Stimulated activated CD4-positive, alpha-beta T cell treated with anti-CD3 and anti-CD28 coated beads, Interleukin-2, amount 100 ng/mL, for 48 hours (primary cell): ENCODE measurements at regions not wholly inside any gene's neighbourhood (a gene's known extent, or its start where the extent isn't known, plus 50 kb on each side); places are given as distances from the start of the nearest gene placed in this dataset.
"Not testable (repeated sequence)": the region's sequence is repeated elsewhere in the genome, so short reads cannot be mapped to it uniquely, and the experiment has no call there.

Source experiments
- DNase-seq, 2 donors: peaks; one replicate each; pipeline ENCODE4 v3.0.0-alpha.2; 2020

DNA sequence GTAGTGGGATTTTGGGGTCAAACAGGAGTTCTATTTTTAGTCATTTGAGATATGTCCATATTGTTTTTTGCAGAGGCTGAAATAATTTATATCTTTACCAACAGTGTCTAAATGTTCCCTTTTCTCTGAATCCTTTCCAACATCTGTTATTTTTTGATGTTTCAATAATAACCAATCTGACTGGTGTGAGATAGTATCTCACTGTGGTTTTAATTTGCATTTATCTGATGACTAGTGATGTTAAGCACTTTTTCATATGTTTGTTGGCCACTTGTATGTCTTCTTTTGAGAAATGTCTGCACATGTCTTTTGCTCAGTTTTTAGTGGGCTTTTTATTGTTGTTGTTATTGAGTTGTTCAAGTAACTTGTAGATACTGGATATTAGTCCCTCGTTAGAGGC, 1325.0 kb downstream of the BRINP3 start:
- no peak for DNase-seq

DNA sequence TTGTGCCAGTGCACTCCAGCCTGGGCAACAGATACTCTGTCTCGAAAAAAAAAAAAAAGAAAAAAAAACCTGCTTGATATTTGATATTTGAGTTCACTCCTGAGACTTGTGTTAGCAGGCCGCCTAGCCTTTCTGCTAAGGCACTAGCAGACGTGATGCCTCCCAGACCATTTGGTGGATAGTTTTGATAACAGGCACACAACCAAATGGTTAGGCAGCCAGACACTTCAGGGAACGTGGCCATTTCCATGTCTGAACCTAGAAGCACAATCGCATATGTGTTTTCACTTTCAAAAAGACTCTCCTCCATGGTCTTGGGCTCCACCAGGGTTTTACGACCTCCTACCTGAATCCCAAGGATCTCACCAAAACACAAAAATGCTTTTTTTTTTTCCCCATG, 1319.5 kb downstream of the BRINP3 start:
- DNase-seq = no peak

DNA sequence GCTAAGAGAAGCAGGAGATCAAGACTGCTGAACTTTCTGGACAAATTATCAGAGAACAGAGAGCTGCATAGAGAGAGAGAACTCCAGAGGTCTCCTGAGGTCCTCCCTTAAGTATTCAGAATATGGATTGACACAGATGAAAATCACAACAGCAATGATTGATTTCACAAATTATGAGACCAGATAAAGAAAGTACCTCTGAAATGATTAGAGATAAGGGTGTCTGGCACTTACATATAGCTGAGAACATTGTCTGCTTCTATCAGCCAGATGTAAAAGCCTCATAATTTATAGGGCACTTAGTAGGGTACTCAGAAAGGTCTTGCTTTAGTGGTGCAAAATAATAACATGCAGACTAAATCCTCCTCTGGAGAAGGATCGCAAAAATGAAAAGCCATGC, 1301.8 kb downstream of the BRINP3 start:
- no peak for DNase-seq

DNA sequence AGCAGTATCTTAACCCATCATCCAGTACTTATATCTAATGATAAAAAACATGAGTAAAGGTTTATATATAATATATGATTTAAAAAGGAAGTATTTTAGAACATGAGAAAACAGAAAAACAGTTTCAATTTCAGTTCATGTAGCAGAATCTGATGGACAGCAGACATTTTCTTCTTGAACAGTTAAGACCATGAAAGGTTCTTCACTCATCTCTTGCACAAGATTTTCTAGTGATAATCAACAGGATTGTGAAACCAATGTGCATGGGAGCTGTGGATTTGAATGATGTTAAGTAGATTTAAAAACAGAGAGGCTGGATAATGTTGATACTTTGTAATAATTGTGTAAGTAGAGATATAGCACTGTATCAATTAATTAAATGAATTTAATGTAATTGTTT, 1297.6 kb downstream of the BRINP3 start:
- DNase-seq = no peak

DNA sequence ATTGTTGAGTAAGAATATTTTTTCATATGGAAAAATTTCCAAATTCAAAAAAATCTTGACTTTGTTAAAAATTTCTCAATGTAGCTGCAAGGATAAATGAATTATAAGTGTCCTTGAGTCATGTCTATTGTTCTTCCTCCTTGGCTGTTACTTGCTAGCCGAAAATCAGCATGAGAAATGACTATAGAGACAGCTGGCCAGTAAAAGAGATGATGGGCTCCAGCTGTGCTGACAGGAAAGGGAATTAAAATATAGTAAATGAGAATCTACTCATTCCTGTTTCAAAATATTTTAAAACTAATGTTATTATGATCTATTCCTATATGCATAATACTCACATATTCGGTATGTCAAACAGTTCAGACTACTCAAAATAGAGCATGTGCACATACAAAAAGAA, 1292.6 kb downstream of the BRINP3 start:
- DNase-seq = no peak

DNA sequence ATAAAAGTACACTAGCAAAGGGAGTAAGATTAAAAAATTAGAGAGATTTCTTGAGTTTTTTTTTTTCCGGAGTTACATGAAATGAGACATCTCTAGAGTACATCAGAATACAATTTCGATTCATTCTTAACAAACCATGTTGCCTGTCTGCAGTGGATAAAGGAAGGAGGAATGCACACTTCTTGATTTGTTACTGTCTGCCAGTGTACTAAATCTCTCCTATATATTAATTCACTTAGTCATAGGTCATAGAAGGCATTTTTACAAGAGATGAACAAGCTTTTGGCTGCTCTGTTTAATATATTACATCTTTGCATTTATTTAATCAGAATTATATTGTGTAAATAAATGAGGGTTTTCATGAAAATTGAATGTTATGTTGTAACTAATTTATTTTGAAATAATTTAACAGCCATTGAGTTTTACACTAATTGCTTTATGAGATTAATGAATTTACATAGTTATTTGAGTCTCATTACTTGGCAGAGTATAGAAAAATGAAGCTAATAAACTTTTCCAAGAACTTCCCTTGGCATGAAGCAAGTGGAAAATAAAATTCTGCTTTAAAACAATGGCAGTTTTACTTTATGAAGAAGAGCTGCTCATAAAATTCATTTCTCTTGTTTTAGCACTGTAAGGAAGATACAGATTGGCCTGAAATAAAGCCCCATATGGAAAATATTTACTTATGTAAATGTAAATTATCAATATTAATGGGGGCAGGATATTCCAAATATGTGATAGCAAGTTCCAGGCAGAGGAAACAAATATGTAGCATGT, 1284.7 kb downstream of the BRINP3 start:
- DNase-seq = no peak

DNA sequence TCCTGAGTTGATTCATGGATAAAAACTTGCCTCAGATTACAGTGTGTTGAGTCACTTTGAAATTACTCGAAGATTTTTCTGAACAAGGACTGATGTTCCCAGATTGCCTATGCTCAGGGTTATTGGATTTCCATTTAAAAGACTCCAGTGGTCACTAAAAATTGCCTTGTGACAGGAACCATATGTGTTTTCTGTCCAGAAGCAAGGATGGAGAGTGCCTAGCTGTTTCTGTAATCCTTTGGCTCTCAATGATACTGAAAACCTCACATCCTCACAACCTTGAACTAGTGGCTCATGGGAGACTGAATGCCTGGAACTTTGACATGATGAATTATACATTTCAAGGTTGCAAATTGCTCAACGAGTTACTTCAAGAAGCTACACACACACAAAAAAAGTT, 1271.8 kb downstream of the BRINP3 start:
- DNase-seq = no peak

DNA sequence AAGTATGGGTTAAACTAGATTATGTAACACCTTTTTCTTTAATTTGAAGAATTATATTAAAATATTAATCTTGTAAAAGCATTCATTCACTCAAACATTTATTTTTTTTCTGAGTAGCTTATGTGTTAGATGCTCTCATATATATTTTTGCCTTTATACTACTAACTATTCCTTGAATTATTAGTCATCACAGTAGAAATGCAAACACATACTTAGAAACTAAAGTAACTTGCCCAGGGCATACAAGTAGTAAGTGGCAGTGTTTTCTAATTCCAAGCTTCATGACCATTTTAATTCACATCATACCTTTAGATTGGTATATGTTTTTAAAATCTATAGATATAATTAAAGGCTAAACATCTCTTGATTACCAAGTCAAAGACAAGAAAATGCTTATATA, 1271.0 kb downstream of the BRINP3 start:
- DNase-seq = no peak

DNA sequence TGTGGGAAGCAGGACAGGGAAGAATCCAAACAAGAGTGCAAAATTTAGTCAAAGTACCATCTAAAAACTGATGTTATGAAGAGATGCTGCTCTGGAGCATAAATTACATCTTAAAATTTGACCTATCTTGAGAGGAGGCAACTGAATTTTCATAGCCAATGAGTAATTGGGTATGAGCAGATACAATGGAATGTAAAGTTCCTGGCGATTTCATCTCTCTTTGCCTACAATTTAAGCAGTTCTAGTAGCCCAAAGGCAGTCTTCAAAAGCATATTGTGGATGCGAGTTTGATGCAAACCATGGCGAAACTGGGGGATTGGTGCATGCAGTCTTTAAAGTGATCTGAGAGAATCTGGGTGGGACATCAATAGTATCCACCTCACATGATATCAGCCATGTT, 1265.9 kb downstream of the BRINP3 start:
- DNase-seq = no peak

DNA sequence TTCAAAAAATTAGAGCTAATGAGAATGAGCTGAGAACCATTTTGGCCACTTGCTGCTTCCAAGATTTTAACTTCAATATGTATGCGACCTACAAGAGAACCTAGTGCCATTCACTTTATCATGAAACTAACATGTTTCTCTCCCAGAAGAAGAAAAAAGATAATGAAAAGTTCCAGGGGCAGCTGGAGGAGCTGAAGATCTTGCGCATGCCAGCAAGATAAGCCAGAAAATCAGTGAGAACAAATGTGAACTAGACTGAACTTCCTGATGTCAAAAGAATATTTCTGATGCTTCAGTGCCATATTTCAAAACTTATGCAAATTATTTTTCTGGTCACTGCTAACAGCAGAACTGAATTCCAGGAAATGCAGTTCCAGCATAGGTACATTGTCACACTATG, 1265.1 kb downstream of the BRINP3 start:
- no peak for DNase-seq

DNA sequence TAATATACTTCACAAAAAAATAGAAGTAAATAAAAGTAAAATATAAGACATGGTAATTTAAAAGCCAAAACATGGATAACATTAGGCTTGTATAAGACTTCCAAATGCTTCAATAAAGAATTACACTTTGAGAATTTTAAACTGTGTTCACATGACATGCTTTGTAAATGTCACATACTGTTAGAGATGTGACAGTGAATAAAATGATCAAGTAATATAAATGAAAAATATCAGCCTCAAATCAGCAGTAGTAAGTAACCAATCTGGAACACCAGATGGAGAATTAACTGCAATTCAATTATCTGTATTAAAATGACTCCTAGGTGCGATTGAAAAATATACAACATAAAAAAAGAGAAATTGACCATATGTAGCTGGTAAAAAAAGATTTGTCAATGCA, 1260.8 kb downstream of the BRINP3 start:
- DNase-seq = no peak

DNA sequence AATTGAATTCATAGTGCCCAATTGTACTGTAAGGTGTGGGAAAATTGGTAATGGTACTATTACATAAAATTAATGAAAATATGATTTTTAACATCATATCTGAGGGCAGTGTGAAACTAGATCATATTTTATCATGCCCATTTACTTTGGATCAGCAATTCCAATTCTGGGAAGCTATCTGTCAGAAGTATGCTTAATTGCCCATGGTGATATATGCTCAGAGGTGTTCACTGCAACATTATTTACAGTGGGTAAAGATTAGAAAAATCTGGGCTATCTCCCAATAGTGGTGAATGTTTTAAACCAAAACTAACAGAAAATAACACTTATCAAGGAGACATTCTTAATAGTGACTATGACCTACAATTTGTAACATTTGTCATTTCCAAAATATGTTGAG, 1260.0 kb downstream of the BRINP3 start:
- DNase-seq = no peak

DNA sequence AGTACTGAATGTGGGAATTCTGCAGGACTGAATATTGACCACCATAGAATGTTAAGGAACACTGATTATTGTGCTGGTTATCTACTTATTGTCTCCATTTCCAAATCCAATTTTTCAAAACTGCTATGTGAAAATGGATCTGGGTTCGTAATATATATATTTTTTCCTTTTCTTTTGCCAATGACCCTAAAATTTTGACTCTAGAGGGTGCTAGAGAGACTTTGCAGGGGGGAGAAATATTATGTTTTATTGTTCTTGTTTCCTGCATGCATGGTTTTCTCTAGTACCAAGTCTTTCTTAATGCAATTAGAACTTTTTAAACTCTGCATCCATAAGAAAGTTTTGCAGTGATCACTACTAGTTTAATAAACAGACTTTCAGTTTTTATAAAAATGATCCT, 1256.9 kb downstream of the BRINP3 start:
- DNase-seq = no peak

DNA sequence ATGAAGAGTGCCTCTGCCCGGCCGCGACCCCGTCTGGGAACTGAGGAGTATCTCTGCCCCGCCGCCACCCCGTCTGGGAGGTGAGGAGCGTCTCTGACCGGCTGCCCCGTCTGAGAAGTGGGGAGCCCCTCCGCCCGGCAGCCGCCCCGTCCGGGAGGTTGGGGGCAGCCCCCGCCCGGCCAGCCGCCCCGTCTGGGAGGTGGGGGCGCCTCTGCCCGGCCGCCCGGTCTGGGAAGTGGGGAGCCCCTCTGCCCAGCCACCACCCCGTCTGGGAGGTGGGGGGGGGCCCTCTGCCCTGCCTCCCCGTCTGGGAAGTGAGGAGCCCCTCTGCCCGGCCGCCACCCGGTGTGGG, 1251.9 kb downstream of the BRINP3 start:
- DNase-seq = not testable (repeated sequence)

DNA sequence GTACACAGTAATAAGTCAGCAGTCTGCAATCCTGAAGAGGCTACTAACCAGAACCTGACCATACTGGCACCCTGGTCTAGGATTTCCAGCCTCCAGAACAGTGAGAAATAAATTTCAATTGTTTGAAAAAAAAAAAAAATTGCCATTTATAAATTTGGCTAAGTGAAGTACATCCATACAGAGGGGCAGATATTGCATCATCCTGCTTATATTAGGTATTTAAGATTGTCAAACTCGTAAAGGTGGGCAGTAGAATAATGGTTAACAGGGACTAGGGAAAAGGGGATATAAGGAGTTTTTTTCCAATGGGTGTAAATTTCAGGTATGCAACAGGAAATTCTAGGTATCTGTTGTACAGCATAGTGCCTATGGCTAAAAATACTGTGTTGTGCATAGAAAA, 1250.9 kb downstream of the BRINP3 start:
- DNase-seq = no peak

DNA sequence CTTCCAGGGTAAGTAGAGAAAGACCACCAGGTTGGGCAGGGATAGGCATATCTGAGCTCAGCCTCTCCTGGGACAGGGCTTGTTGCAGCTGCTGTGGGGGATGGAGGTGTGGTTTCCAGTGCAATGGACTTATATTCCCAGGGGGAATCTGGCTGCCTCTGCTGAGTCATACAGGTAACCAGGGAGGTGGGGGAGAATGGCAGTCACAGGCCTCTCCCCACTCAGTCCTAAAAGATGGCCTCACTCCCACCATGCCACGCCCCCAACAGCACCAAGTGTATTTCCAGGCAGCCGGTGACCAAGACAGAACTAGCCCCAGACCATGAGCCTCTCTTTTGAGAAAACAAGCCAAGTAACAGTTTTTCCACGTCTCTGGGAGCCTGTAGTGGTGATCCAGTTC, 1240.7 kb downstream of the BRINP3 start:
- no peak for DNase-seq

DNA sequence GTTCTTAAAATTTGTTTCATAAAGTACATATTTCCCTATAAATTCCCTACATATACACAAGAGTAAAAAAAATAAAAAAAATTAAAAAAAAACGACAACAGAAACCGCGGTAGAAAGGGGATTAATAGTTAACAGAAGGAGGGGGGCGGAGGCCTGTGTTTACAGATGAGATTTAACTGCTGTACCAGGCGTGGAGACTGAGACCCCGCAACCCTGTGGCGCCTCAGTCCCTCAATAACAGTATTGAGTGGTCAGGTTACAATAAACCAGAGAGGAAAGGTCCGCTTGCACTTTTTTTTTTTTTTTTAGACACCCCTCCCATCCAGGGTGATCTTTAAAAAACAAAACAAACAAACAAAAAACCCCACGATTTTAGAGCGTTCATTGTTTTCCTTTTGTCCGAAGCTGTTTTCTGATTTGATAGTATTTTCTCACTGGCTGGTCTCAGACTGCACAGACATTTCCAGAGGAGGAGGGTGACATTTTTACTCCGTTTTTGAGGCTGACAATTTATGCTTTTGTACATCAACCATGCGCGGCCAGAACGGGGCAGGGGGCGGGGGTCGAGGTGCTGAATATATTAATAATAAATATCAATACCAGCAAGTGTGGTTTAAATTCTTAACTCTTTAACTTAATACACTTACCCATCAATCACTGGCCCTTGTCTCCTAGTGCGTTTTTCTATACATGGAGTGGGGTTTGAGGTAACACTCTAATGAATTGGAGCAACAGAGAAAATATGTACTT, 1223.9 kb downstream of the BRINP3 start:
- no peak for DNase-seq

DNA sequence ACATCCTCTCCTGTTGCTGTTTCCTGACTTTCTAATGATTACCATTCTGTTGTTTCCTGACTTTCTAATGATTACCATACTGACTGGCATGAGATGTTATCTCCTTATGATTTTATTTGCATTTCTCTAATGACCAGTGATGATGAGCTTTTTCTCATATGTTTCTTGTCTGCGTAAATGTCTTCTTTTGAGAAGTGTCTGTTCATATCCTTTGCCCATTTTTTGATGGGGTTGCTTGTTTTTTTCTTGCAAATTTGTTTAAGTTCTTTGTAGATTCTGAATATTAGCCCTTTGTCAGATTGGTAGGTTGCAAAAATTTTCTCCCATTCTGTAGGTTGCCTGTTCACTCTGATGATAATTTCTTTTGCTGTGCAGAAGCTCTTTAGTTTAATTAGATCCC, 1216.5 kb downstream of the BRINP3 start:
- DNase-seq = not testable (repeated sequence)

DNA sequence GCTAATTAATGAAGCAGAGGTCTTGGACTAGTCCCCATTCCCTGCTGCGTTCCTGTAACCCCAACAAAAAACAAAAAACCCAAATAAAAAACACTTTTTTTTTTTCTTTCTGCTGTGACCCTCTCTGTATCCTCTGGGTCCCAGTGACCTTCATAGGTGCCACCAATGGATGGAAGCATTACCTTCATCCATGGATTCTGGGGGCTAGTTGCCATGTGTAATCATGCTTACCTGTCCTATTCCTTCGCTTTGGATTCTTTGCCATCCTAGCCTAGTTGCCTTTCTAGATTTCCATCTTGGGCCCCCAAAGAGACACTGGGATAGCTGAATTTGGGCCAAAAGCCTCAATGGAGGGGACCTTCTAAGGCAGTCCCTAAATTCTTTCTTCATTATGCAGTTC, 1208.7 kb downstream of the BRINP3 start:
- no peak for DNase-seq

DNA sequence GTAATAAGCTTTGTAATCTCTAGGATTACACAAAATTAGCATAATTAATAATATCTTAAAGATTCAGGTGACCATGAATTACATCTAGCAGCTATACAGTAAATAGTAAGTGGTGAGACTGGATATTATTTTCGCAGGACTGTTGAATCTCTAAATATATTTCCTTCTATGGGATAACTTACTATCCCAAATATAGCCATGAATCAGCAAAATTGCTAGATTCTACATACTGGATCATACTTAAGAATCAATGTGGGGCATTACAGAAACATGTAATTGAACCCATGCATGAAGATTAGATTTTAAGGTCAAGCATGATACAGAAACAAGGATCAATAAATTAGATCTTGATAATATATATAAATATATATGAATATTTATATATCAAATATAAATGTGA, 1203.4 kb downstream of the BRINP3 start:
- DNase-seq = no peak

DNA sequence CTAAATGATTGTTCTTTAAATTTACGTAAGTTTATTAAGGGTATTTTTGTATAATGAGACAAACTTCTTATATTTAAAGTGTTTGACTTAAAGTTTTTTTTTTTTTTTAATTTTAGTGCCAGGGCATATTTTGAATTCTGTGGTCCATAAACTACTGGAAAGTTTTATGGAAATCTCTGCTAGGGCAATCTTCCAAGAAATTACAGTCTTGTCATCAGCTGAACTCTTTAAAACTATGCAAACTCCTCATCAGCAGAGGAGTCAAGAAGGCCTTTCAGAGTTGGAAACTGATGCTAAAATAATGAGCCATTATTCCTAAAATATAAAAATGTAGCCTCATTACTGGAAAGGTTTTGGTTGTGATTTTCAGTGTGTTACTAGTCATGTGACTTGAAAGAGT, 1201.9 kb downstream of the BRINP3 start:
- DNase-seq = no peak

DNA sequence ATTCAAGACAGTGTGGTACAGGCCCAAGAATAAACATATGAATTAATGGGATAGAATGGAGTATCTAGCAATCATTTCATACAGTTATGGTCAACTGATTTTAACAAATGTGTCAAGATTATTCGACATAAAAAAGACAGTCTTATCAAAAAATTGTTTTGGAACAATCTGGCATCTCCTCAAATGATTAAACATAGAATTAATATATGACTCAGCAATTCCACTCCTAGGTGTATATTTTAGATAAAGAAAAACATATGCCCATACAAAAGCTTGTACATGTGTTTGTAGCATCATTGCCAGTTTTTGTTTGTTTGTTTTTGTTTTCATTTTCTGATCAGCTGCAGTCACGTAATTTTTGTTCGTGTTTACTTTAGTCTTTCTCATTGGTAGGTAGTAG, 1188.3 kb downstream of the BRINP3 start:
- DNase-seq = no peak

DNA sequence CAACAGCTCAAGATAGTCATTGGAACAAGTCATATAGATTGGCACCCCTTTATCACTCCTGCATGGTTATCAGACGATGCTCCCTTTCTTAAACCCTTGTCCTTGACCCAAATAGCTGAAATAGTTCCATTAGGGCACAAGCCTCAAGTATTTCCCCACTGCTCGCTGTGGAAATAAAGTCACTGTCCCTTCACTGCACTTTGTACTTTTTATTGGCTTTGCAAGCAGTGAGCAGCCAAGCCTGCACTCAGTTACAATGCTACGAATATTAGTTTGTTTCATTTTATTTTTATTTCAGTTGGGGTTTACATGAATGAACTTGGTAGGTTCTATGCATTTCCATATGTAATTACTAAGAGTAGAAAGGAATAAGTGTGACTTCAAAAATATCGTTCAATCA, 1176.4 kb downstream of the BRINP3 start:
- no peak for DNase-seq

DNA sequence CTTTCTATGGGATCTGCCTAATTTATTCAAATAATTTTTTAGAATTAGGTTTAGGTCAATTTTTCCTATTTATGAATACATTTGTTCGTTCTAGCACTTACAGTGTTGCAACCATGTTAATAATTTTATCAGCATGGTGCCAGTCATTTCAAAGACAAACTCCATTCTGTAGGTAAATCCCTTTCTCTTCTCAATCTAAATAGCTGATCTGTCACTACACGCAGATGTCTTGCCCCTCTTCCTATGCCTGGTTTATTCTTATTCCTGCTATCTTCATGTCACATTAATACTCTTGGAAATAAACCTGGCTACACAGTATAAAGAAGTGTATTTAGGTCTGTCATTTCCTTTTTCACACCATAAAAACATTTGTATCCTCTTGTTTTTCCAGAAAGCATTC, 1172.4 kb downstream of the BRINP3 start:
- DNase-seq = no peak

DNA sequence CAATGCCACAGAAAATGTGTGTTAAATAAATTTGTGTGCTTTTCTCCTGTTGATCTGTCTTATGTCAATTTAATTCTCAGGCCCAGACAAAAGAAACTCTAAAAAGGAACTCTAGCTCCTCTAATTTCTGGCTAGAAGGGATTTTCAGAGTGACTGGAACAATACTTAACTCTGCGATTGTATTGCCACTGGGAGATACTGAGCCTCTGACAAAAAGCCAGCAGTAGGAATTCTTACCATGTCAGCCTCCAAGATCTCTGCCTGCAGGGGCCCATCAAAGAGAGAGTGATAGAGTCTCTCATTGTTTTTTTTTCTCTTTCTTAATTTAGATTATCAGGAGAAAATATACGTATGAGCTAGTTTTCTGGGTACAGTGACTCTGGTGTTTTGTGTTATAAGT, 1165.7 kb downstream of the BRINP3 start:
- DNase-seq = no peak
